SK-N-SH (cell line): ENCODE measurements at regions not wholly inside any gene's neighbourhood (a gene's known extent, or its start where the extent isn't known, plus 50 kb on each side); places are given as distances from the start of the nearest gene placed in this dataset.

Source experiments
- CTCF ChIA-PET: fragments of 300-600, 350-600 bp; formaldehyde crosslinking; extraction: SDS; loops from one replicate; lab custom pipeline; 2021; lab: Yijun Ruan, JAX
- POLR2A ChIA-PET: fragments of 350-600 bp; sonication (Branson Sonifier 250); formaldehyde crosslinking; extraction: SDS; loops from one replicate; lab custom pipeline; 2020; ENCODE audit warnings: antibody characterized with exemption, inconsistent platforms; lab: Yijun Ruan, JAX
- DNase-seq: peaks from one replicate; pipeline ENCODE4 v3.0.0; 2012
- H2AFZ ChIP-seq: fragments of 200-600 bp; sonication (generic); 2 replicates; pipeline ENCODE4 v1.8.1; 2016; ENCODE audit warnings: antibody characterized with exemption, mild to moderate bottlenecking, low read depth
- H3F3A ChIP-seq: fragments of 200-600 bp; sonication (generic); replicated peaks from 2 replicates; pipeline ENCODE3; 2016; ENCODE audit warnings: antibody characterized with exemption, mild to moderate bottlenecking; ENCODE audit not compliant: insufficient read depth
- H3K27ac ChIP-seq, 2 experiments: fragments of 200-500 bp in 1 of 2; fragments of 200-600 bp in 1 of 2; sonication (Bioruptor generic) in 1 of 2; sonication (generic), shearing (Covaris generic) in 1 of 2; 2 replicates each; pipeline versions ENCODE4 v1.5.1 to v1.6.1; 2014 to 2016; ENCODE audit warnings: low read depth in 2 of 2, inconsistent platforms in 1 of 2, low read length in 1 of 2, mild to moderate bottlenecking in 1 of 2, mixed read lengths in 1 of 2
- H3K27me3 ChIP-seq: fragments of 200-600 bp; sonication (generic), shearing (Covaris generic); 2 replicates; pipeline ENCODE4 v1.6.1; 2016; ENCODE audit warnings: mixed run types; ENCODE audit not compliant: insufficient read depth
- H3K36me3 ChIP-seq, 2 experiments: fragments of 200-500 bp in 1 of 2; fragments of 200-600 bp in 1 of 2; sonication (Bioruptor generic) in 1 of 2; sonication (generic) in 1 of 2; replicated peaks in 1 of 2; 2 replicates each; pipeline versions ENCODE3 to v1.5.1; 2014 to 2016; ENCODE audit warnings: low read length in 1 of 2, mild to moderate bottlenecking in 1 of 2; ENCODE audit not compliant: insufficient read depth in 2 of 2, control insufficient read depth in 1 of 2
- H3K4me1 ChIP-seq, 2 experiments: fragments of 200-500 bp in 1 of 2; fragments of 200-600 bp in 1 of 2; sonication (Bioruptor generic) in 1 of 2; sonication (generic), shearing (Covaris generic) in 1 of 2; 2 replicates each; pipeline versions ENCODE4 v1.5.1 to v1.6.1; 2014 to 2016; ENCODE audit warnings: low read depth in 1 of 2, low read length in 1 of 2, mixed run types in 1 of 2; ENCODE audit not compliant: insufficient read depth in 2 of 2, control insufficient read depth in 1 of 2
- H3K4me2 ChIP-seq: fragments of 200-600 bp; sonication (generic), shearing (Covaris generic); 2 replicates; pipeline ENCODE4 v1.6.1; 2017; ENCODE audit warnings: mixed run types
- H3K4me3 ChIP-seq, 2 experiments: fragments of 200-500 bp in 1 of 2; fragments of 200-600 bp in 1 of 2; sonication (Bioruptor generic) in 1 of 2; sonication (generic), shearing (Covaris generic) in 1 of 2; 2 replicates each; pipeline versions ENCODE4 v1.5.1 to v1.8.1; 2014 to 2016; ENCODE audit warnings: low read depth in 2 of 2, inconsistent platforms in 1 of 2, low read length in 1 of 2, mild to moderate bottlenecking in 1 of 2, mixed read lengths in 1 of 2, moderate library complexity in 1 of 2
- H3K79me2 ChIP-seq: fragments of 200-600 bp; sonication (generic); 2 replicates; pipeline ENCODE4 v1.8.1; 2017; ENCODE audit warnings: mild to moderate bottlenecking; ENCODE audit not compliant: insufficient read depth
- H3K9ac ChIP-seq: fragments of 200-600 bp; sonication (generic); 2 replicates; pipeline ENCODE4 v1.6.1; 2017; ENCODE audit warnings: mixed run types
- H3K9me2 ChIP-seq: fragments of 200-600 bp; sonication (generic); 2 replicates; pipeline ENCODE4 v1.6.1; 2017; ENCODE audit warnings: mixed run types
- H3K9me3 ChIP-seq: fragments of 200-600 bp; sonication (generic); 2 replicates; pipeline ENCODE4 v1.6.1; 2017; ENCODE audit warnings: mixed run types, mild to moderate bottlenecking, moderate library complexity
- H4K20me1 ChIP-seq: fragments of 200-600 bp; sonication (generic); 2 replicates; pipeline ENCODE4 v1.6.1; 2017; ENCODE audit warnings: mild to moderate bottlenecking, mixed run types; ENCODE audit not compliant: insufficient read depth
- CHD2 ChIP-seq: fragments of 150-350 bp; IDR thresholded peaks from 2 replicates; pipeline ENCODE4 v1.6.1; 2018; ENCODE audit warnings: low read length; ENCODE audit not compliant: partially characterized antibody
- ELF1 ChIP-seq: IDR thresholded peaks from 2 replicates; pipeline ENCODE4 v1.4.0; 2012
- EP300 ChIP-seq, 2 experiments: IDR thresholded peaks; 2 replicates each; pipeline versions ENCODE4 v1.4.0 to v1.6.1; 2012; ENCODE audit warnings: borderline replicate concordance in 1 of 2, low read depth in 1 of 2, low read length in 1 of 2
- EZH2phosphoT487 ChIP-seq: fragments of 200-600 bp; sonication (generic); IDR thresholded peaks from 2 replicates; pipeline ENCODE4 v1.6.1; 2017; ENCODE audit warnings: low read depth, mixed run types, mild to moderate bottlenecking, antibody characterized with exemption, moderate library complexity, borderline replicate concordance
- FOSL2 ChIP-seq: IDR thresholded peaks from 2 replicates; pipeline ENCODE4 v1.4.0; 2012; ENCODE audit warnings: low read depth, mild to moderate bottlenecking, moderate library complexity, borderline replicate concordance
- GABPA ChIP-seq: IDR thresholded peaks from 2 replicates; pipeline ENCODE4 v1.4.0; 2012; ENCODE audit warnings: low read depth, mild to moderate bottlenecking
- GATA2 ChIP-seq: sonication (generic); formaldehyde crosslinking; IDR thresholded peaks from 2 replicates; pipeline ENCODE4 v1.5.0; 2020; ENCODE audit warnings: mild to moderate bottlenecking, missing genetic modification reagents
- MXI1 ChIP-seq: IDR thresholded peaks from 2 replicates; pipeline ENCODE4 v1.6.1; 2012; ENCODE audit warnings: mild to moderate bottlenecking, low read depth, low read length, improper control_type of control experiment
- NFIC ChIP-seq: IDR thresholded peaks from 2 replicates; pipeline ENCODE4 v1.4.0; 2012; ENCODE audit warnings: borderline replicate concordance
- RFX5 ChIP-seq: IDR thresholded peaks from 2 replicates; pipeline ENCODE4 v1.6.1; 2012; ENCODE audit warnings: mild to moderate bottlenecking, improper control_type of control experiment, low read length
- RXRA ChIP-seq: IDR thresholded peaks from 2 replicates; pipeline ENCODE4 v1.4.0; 2012; ENCODE audit warnings: low read depth, mild to moderate bottlenecking, borderline replicate concordance
- SIN3A ChIP-seq: IDR thresholded peaks from 2 replicates; pipeline ENCODE4 v1.6.1; 2012; ENCODE audit warnings: low read depth, mild to moderate bottlenecking, low read length, moderate library complexity, borderline replicate concordance
- TAF1 ChIP-seq: IDR thresholded peaks from 2 replicates; pipeline ENCODE4 v1.6.1; 2012; ENCODE audit warnings: low read depth, mild to moderate bottlenecking, low read length, moderate library complexity, borderline replicate concordance
- TCF12 ChIP-seq: IDR thresholded peaks from 2 replicates; pipeline ENCODE4 v1.4.0; 2012
- YY1 ChIP-seq: IDR thresholded peaks from 2 replicates; pipeline ENCODE4 v1.4.0; 2012; ENCODE audit warnings: low read depth, mild to moderate bottlenecking
- WGBS: methylation state at CpG from one replicate; pipeline ENCODE4 v1.1.6; 2017; ENCODE audit warnings: low lambda C conversion rate; 5-methylcytosine and 5-hydroxymethylcytosine counted together
- TF ChIP-seq, protein P1 (sequence below): fragments of 150-350 bp; IDR thresholded peaks from 2 replicates; pipeline ENCODE4 v1.6.1; 2017; ENCODE audit warnings: antibody characterized with exemption, low read length, low read depth, borderline replicate concordance
- TF ChIP-seq, protein P2 (sequence below): IDR thresholded peaks from 2 replicates; pipeline ENCODE4; 2012
- TF ChIP-seq, protein P3 (sequence below): fragments of 200-600 bp; sonication (generic); IDR thresholded peaks from 2 replicates; pipeline ENCODE4 v1.6.1; 2017; ENCODE audit warnings: antibody characterized with exemption, mild to moderate bottlenecking, moderate library complexity

DNA sequence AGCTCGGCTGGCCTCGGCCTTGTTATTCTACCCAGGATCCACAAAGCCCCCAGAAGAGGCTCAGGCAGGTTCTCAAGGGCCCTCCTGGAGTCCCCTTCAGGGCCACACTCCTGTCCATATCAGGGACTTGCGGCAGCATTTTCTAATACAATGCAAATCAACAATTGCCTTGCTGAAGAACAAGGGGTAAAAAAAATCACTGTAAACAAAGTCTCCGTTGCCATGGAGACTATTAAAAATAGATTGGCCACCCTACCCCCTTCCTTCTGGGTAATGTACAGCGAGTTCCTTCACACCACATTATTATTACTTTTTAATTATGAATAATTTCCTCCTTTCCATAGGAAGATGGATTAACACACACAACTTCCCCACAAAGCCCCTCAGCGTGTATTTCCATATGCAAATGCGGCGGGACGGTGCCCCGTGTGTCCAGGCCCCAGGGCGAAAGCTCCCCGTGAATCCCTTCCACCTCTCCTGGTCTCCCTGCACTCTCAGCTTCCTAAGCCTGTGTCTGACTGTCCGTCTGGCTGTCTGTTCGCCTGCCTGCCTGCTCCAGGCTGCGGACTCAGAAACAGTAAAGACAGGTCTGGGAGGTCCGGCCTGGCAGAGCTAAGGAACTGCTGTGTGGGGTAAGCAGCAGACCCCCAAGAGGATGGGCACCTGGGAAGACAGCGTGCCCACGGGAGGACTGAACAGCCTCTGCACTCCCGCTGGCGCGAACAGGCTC is 196.6 kb downstream of the RBFOX3 start:
- Histone ChIP-seq H3K4me1 (peaks cover 0 to 16% of the 10 kb centered on the region in 2 experiments; a peak in 1 of 4 replicates), H3F3A (no peaks in the 10 kb centered on the region), H3K36me3 (no peaks in the 10 kb centered on the region), H3K4me2 (no peak overlapping the region), H3K4me3 (no peak overlapping the region), H3K27ac (no peak overlapping the region), H3K9ac (no peak overlapping the region), H3K79me2 (no peaks in the 10 kb centered on the region), H3K27me3 (peaks cover 47% of the 10 kb centered on the region), H2AFZ (no peak overlapping the region), H3K9me2 (no peaks in the 10 kb centered on the region), H4K20me1 (no peaks in the 10 kb centered on the region), H3K9me3 (no peaks in the 10 kb centered on the region)
- TF ChIP-seq, protein P1, sequence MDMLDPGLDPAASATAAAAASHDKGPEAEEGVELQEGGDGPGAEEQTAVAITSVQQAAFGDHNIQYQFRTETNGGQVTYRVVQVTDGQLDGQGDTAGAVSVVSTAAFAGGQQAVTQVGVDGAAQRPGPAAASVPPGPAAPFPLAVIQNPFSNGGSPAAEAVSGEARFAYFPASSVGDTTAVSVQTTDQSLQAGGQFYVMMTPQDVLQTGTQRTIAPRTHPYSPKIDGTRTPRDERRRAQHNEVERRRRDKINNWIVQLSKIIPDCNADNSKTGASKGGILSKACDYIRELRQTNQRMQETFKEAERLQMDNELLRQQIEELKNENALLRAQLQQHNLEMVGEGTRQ = no peak
- no peak for TF ChIP-seq GABPA
- no peak for TF ChIP-seq TAF1
- DNase-seq = no peak
- WGBS = 46% methylated on average over 21 of the region's 21 CpGs
- CTCF ChIA-PET = interaction anchor here (0.6 to 7.7 kb wide), 15 partner anchors 10 to 436 kb away, joined by 3 to 96 read pairs (median 6); no protein-coding TSS in a partner anchor
- POLR2A ChIA-PET = no interaction called here

DNA sequence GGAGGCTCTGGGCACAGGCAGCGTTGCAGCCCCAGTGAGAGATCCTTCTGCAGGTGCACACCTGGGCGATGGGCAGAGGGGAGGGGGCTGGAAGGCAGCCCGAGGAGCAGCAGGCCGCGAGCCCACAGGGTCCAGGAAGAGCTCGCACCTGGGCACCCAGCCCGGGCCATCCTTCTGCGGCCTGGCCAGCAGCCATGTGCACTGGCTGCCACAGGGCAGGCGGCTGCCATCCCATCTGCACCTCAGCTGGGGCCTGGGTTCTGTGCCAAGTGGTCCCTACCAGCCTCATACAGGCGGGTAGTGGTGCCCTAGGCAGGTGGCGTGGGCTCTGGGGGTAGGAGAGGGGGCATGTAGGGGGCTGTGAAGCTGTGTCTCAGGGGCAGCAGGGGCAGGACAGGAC is 197.2 kb downstream of the RBFOX3 start:
- 24% methylated on average over 5 of the region's 11 CpGs for WGBS
- no peaks in the 10 kb centered on the region for H3K36me3 ChIP-seq
- H3F3A ChIP-seq = no peaks in the 10 kb centered on the region
- peaks cover 0 to 16% of the 10 kb centered on the region in 2 experiments; a peak in 1 of 4 replicates for H3K4me1 ChIP-seq
- no peak overlapping the region for H3K4me2 ChIP-seq
- POLR2A ChIA-PET = no interaction called here
- H3K79me2 ChIP-seq = no peaks in the 10 kb centered on the region
- no peak overlapping the region for H3K9ac ChIP-seq
- TF ChIP-seq, protein P2, sequence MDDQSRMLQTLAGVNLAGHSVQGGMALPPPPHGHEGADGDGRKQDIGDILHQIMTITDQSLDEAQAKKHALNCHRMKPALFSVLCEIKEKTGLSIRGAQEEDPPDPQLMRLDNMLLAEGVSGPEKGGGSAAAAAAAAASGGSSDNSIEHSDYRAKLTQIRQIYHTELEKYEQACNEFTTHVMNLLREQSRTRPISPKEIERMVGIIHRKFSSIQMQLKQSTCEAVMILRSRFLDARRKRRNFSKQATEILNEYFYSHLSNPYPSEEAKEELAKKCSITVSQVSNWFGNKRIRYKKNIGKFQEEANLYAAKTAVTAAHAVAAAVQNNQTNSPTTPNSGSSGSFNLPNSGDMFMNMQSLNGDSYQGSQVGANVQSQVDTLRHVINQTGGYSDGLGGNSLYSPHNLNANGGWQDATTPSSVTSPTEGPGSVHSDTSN = no peak
- TF ChIP-seq EP300 (IDR thresholded peaks at IDR 0.05; ENCODE audit: borderline replicate concordance in 1 of 2, low read depth in 1 of 2, low read length in 1 of 2) (no peak), ELF1 (no peak), CHD2 (no peak)
- TF ChIP-seq, all 33 proteins: peak for 0
- DNase-seq = peak; percentile 72
- H3K27ac ChIP-seq = no peak overlapping the region
- peaks cover 53% of the 10 kb centered on the region for H3K27me3 ChIP-seq
- no peak overlapping the region for H3K4me3 ChIP-seq
- no peaks in the 10 kb centered on the region for H4K20me1 ChIP-seq
- no peaks in the 10 kb centered on the region for H3K9me2 ChIP-seq
- no peak overlapping the region for H2AFZ ChIP-seq
- no peaks in the 10 kb centered on the region for H3K9me3 ChIP-seq
- CTCF ChIA-PET = interaction anchor here (0.9 to 7.7 kb wide), 10 partner anchors 11 to 331 kb away, joined by 3 to 96 read pairs (median 12); no protein-coding TSS in a partner anchor

DNA sequence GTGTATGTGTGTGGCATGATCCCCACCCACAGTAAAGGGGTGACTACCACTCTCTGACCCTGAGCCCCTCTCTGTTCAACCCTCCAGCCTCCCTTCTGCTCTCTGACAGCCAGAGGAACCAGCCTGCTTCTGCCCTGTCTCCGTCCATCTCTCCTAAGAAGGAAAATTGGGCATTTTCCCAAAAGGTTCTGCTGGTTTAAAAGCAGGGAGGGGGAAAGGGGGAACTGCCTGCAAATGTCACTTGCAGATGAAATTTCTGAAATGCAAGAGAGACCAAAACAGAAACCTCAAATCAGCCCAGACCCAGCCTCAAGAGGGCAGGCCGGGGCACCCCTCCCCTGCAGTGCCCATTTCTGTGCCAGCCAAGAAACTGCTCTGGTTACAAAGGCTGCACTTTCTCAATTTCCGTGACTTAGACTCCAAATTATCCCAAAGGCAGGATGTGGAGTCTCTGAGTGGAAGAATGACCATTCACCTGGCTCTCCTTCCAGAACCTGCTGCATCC is 197.9 kb downstream of the RBFOX3 start:
- Histone ChIP-seq H3K36me3 (no peaks in the 10 kb centered on the region), H3K27ac (no peak overlapping the region), H3K4me2 (no peak overlapping the region), H3K9me2 (no peaks in the 10 kb centered on the region), H3K4me3 (no peak overlapping the region), H3K79me2 (no peaks in the 10 kb centered on the region), H3K4me1 (peaks cover 0 to 16% of the 10 kb centered on the region in 2 experiments; a peak in 1 of 4 replicates), H3K9me3 (no peaks in the 10 kb centered on the region), H3K27me3 (peaks cover 55% of the 10 kb centered on the region), H3K9ac (no peak overlapping the region), H2AFZ (no peak overlapping the region), H3F3A (no peaks in the 10 kb centered on the region), H4K20me1 (no peaks in the 10 kb centered on the region)
- ChIA-PET CTCF (interaction anchor here (0.9 to 7.7 kb wide), 8 partner anchors 10 to 325 kb away, joined by 3 to 96 read pairs (median 12); no protein-coding TSS in a partner anchor), POLR2A (no interaction called here)
- DNase-seq = no peak
- WGBS = 16% methylated on average over 2 of the region's 3 CpGs
- TF ChIP-seq NFIC (no peak), RFX5 (no peak), EP300 (IDR thresholded peaks at IDR 0.05; ENCODE audit: borderline replicate concordance in 1 of 2, low read depth in 1 of 2, low read length in 1 of 2) (no peak), MXI1 (no peak), SIN3A (no peak), GABPA (no peak), FOSL2 (no peak), YY1 (no peak), GATA2 (CRISPR knock-in tag) (no peak), EZH2phosphoT487 (no peak), TCF12 (no peak), RXRA (no peak)
- TF ChIP-seq, protein P3, sequence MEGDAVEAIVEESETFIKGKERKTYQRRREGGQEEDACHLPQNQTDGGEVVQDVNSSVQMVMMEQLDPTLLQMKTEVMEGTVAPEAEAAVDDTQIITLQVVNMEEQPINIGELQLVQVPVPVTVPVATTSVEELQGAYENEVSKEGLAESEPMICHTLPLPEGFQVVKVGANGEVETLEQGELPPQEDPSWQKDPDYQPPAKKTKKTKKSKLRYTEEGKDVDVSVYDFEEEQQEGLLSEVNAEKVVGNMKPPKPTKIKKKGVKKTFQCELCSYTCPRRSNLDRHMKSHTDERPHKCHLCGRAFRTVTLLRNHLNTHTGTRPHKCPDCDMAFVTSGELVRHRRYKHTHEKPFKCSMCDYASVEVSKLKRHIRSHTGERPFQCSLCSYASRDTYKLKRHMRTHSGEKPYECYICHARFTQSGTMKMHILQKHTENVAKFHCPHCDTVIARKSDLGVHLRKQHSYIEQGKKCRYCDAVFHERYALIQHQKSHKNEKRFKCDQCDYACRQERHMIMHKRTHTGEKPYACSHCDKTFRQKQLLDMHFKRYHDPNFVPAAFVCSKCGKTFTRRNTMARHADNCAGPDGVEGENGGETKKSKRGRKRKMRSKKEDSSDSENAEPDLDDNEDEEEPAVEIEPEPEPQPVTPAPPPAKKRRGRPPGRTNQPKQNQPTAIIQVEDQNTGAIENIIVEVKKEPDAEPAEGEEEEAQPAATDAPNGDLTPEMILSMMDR = no peak
